GM12892 (cell line): ENCODE measurements at regions not wholly inside any gene's neighbourhood (a gene's known extent, or its start where the extent isn't known, plus 50 kb on each side); places are given as distances from the start of the nearest gene placed in this dataset.

ENCODE experiments used
- DNase-seq: peaks from one replicate; pipeline ENCODE4 v3.0.0; 2011; ENCODE audit not compliant: insufficient read length
- FAIRE-seq: peaks from 2 replicates; lab custom pipeline; 2011; peaks lifted over from hg19 to GRCh38; lab: Jason Lieb, UNC
- POLR2A ChIP-seq: IDR thresholded peaks from 2 replicates; pipeline ENCODE4 v1.6.1; 2011; ENCODE audit warnings: low read depth, low read length, control low read depth
- POLR2AphosphoS5 ChIP-seq: IDR thresholded peaks from 2 replicates; pipeline ENCODE4 v1.6.1; 2011; ENCODE audit warnings: low read depth, low read length, control low read depth
- TAF1 ChIP-seq: IDR thresholded peaks from 2 replicates; pipeline ENCODE4 v1.6.1; 2011; ENCODE audit warnings: low read depth, mild to moderate bottlenecking, control low read depth, low read length, borderline replicate concordance

- no peak for DNase-seq
- FAIRE-seq = no peak
- TF ChIP-seq TAF1 (no peak), POLR2A (no peak), POLR2AphosphoS5 (no peak)
Observed at GRCh38 chr9:129335464-129336129, 157.5 kb upstream of the IER5L start.

GRCh38 chr9:129334105-129334935 lies 156.3 kb upstream of the IER5L start:
- no peak for FAIRE-seq
- TF ChIP-seq POLR2AphosphoS5 = no peak
- no peak for DNase-seq

- no peak for TF ChIP-seq TAF1
- no peak for TF ChIP-seq POLR2AphosphoS5
- no peak for TF ChIP-seq POLR2A
- DNase-seq (no peak), FAIRE-seq (no peak)
Observed at GRCh38 chr9:129333617-129334104, 155.6 kb upstream of the IER5L start.

GRCh38 chr9:129332581-129332980 lies 154.5 kb upstream of the IER5L start:
- TF ChIP-seq TAF1 (no peak), POLR2AphosphoS5 (no peak), POLR2A (no peak)
- no peak for FAIRE-seq
- DNase-seq = no peak

GRCh38 chr9:129331772-129332500 lies 153.9 kb upstream of the IER5L start:
- no peak for FAIRE-seq
- DNase-seq = no peak
- no peak for TF ChIP-seq POLR2A
- TF ChIP-seq POLR2AphosphoS5 = no peak
- no peak for TF ChIP-seq TAF1

GRCh38 chr9:129331493-129331765 lies 153.4 kb upstream of the IER5L start:
- DNase-seq (no peak), FAIRE-seq (no peak)
- no peak for TF ChIP-seq POLR2AphosphoS5
- TF ChIP-seq POLR2A = no peak
- TF ChIP-seq TAF1 = no peak

- FAIRE-seq = no peak
- DNase-seq = no peak
- no peak for TF ChIP-seq TAF1
- TF ChIP-seq POLR2AphosphoS5 = no peak
- no peak for TF ChIP-seq POLR2A
Observed at GRCh38 chr9:129330711-129331492, 152.8 kb upstream of the IER5L start.

GRCh38 chr9:129328355-129329042 lies 150.4 kb upstream of the IER5L start:
- DNase-seq (no peak), FAIRE-seq (no peak)
- no peak for TF ChIP-seq POLR2AphosphoS5
- TF ChIP-seq TAF1 = no peak
- TF ChIP-seq POLR2A = no peak

GRCh38 chr9:129327552-129328328 lies 149.7 kb upstream of the IER5L start:
- DNase-seq (no peak), FAIRE-seq (no peak)
- no peak for TF ChIP-seq POLR2A
- no peak for TF ChIP-seq POLR2AphosphoS5
- TF ChIP-seq TAF1 = no peak
